IPS-NIHi7 (cell line): ENCODE measurements at regions not wholly inside any gene's neighbourhood (a gene's known extent, or its start where the extent isn't known, plus 50 kb on each side); places are given as distances from the start of the nearest gene placed in this dataset.
"Not testable (repeated sequence)": the region's sequence is repeated elsewhere in the genome, so short reads cannot be mapped to it uniquely, and the experiment has no call there.

Experiments used
- DNase-seq: peaks from one replicate; pipeline ENCODE4 v3.0.0; 2012; ENCODE audit warnings: mixed read lengths; ENCODE audit errors: extremely low spot score

GRCh38 chr2:111529022-111529421 is 355.0 kb downstream of the ANAPC1 start:
- not testable (repeated sequence) for DNase-seq

- not testable (repeated sequence) for DNase-seq
Observed at GRCh38 chr2:111530239-111530965, 353.6 kb downstream of the ANAPC1 start.

- not testable (repeated sequence) for DNase-seq
Observed at GRCh38 chr2:111532682-111533556, 351.1 kb downstream of the ANAPC1 start.

- DNase-seq, result not testable (repeated sequence)
Observed at GRCh38 chr2:111533557-111534247, 350.3 kb downstream of the ANAPC1 start.

GRCh38 chr2:111534910-111535352 is 349.1 kb downstream of the ANAPC1 start:
- no peak for DNase-seq

- DNase-seq, result no peak
Observed at GRCh38 chr2:111535404-111535803, 348.6 kb downstream of the ANAPC1 start.

GRCh38 chr2:111537078-111537655 is 346.8 kb downstream of the ANAPC1 start:
- no peak for DNase-seq

GRCh38 chr2:111539991-111540390 is 344.0 kb downstream of the ANAPC1 start:
- not testable (repeated sequence) for DNase-seq

GRCh38 chr2:111542120-111542774 is 341.7 kb downstream of the ANAPC1 start:
- DNase-seq, result not testable (repeated sequence)

GRCh38 chr2:111544006-111544405 is 340.0 kb downstream of the ANAPC1 start:
- not testable (repeated sequence) for DNase-seq

GRCh38 chr2:111545723-111546431 is 338.1 kb downstream of the ANAPC1 start:
- not testable (repeated sequence) for DNase-seq

GRCh38 chr2:111546578-111546977 is 337.4 kb downstream of the ANAPC1 start:
- DNase-seq, result not testable (repeated sequence)

GRCh38 chr2:111549174-111549573 is 334.8 kb downstream of the ANAPC1 start:
- not testable (repeated sequence) for DNase-seq

- DNase-seq, result not testable (repeated sequence)
Observed at GRCh38 chr2:111551428-111551827, 332.6 kb downstream of the ANAPC1 start.

GRCh38 chr2:111552625-111553024 is 331.4 kb downstream of the ANAPC1 start:
- not testable (repeated sequence) for DNase-seq

- DNase-seq, result not testable (repeated sequence)
Observed at GRCh38 chr2:111559301-111559700, 324.7 kb downstream of the ANAPC1 start.

GRCh38 chr2:111559814-111560213 is 324.2 kb downstream of the ANAPC1 start:
- not testable (repeated sequence) for DNase-seq

- DNase-seq, result not testable (repeated sequence)
Observed at GRCh38 chr2:111566068-111566467, 317.9 kb downstream of the ANAPC1 start.

GRCh38 chr2:111567233-111567632 is 316.8 kb downstream of the ANAPC1 start:
- DNase-seq, result not testable (repeated sequence)
